Central memory CD8-positive, alpha-beta T cell (primary cell): ENCODE measurements at regions not wholly inside any gene's neighbourhood (a gene's known extent, or its start where the extent isn't known, plus 50 kb on each side); places are given as distances from the start of the nearest gene placed in this dataset.

Source experiments
- ATAC-seq: fragments of 150-1000 bp; cut with Tn5 transposase; replicated peaks from 2 replicates; pipeline ENCODE4 v1.10.0; 2022; ENCODE audit warnings: mild to moderate bottlenecking, moderate FRiP score, moderate number of reproducible peaks; ENCODE audit not compliant: poor library complexity, severe bottlenecking; ENCODE audit errors: extremely low read depth
- DNase-seq, 2 donors: peaks; one replicate each; pipeline ENCODE4 v3.0.0; 2021; ENCODE audit warnings: low spot score in 2 of 2
- H3K27ac Mint-ChIP-seq: one replicate; pipeline ENCODE4 v1.8.0; 2022; ENCODE audit warnings: low read depth, mild to moderate bottlenecking, moderate library complexity, mixed read lengths
- H3K27me3 Mint-ChIP-seq: one replicate; pipeline ENCODE4 v1.8.0; 2022; ENCODE audit warnings: mixed read lengths
- H3K36me3 Mint-ChIP-seq: one replicate; pipeline ENCODE4 v1.8.0; 2022; ENCODE audit warnings: mild to moderate bottlenecking, moderate library complexity, mixed read lengths; ENCODE audit not compliant: insufficient read depth
- H3K4me1 Mint-ChIP-seq: one replicate; pipeline ENCODE4 v1.8.0; 2022; ENCODE audit warnings: mixed read lengths
- H3K4me3 Mint-ChIP-seq: one replicate; pipeline ENCODE4 v1.8.0; 2022; ENCODE audit warnings: mild to moderate bottlenecking, moderate library complexity, mixed read lengths
- H3K9me3 Mint-ChIP-seq: one replicate; pipeline ENCODE4 v1.8.0; 2022; ENCODE audit warnings: mixed read lengths

- no peak overlapping the region for H3K27ac Mint-ChIP-seq
- ATAC-seq (peak; percentile 52), DNase-seq (no peak)
- no peak overlapping the region for H3K4me3 Mint-ChIP-seq
- H3K36me3 Mint-ChIP-seq = no peaks in the 10 kb centered on the region
- H3K4me1 Mint-ChIP-seq = no peaks in the 10 kb centered on the region
- H3K27me3 Mint-ChIP-seq = no peaks in the 10 kb centered on the region
- no peaks in the 10 kb centered on the region for H3K9me3 Mint-ChIP-seq
These were observed 1173.1 kb upstream of the ZEB2 start for GRCh38 chr2:145692971-145693478.

GRCh38 chr2:145691659-145692058 lies 1171.7 kb upstream of the ZEB2 start:
- no peak overlapping the region for H3K27ac Mint-ChIP-seq
- no peaks in the 10 kb centered on the region for H3K9me3 Mint-ChIP-seq
- no peaks in the 10 kb centered on the region for H3K36me3 Mint-ChIP-seq
- ATAC-seq (no peak), DNase-seq (no peak)
- H3K27me3 Mint-ChIP-seq = no peaks in the 10 kb centered on the region
- H3K4me1 Mint-ChIP-seq = no peaks in the 10 kb centered on the region
- H3K4me3 Mint-ChIP-seq = no peak overlapping the region

DNA sequence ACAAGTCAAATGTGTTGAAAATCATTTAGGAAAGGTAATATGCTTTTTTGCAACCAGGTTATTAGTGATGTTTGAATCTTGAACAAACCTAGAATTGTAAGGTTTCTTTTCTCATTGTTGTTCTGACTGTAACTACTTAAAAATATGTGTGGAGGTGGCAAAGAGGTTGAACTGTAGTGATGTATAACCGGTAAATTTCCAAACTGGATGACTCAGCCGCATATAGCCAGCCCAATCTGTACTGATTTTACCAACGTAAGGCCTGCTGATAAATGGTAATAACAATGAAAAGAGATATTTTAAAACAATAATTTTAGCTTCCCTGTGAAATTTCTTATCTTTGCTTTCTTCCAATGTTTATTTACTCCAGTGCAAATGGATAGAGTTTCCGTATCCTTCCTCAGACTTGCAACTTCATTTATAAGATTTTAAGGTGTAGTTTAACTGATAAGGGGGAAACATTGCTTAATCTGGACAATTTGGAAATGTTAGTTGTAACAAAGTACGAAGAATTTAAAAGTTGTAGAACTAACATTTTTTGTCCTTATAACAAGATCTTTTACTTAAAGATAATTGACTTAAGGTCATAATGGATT lies 1170.4 kb upstream of the ZEB2 start:
- Mint-ChIP-seq H3K4me3 (no peak overlapping the region), H3K27ac (no peak overlapping the region), H3K36me3 (no peaks in the 10 kb centered on the region), H3K4me1 (no peaks in the 10 kb centered on the region), H3K27me3 (no peaks in the 10 kb centered on the region), H3K9me3 (no peaks in the 10 kb centered on the region)
- no peak for DNase-seq
- no peak for ATAC-seq

DNA sequence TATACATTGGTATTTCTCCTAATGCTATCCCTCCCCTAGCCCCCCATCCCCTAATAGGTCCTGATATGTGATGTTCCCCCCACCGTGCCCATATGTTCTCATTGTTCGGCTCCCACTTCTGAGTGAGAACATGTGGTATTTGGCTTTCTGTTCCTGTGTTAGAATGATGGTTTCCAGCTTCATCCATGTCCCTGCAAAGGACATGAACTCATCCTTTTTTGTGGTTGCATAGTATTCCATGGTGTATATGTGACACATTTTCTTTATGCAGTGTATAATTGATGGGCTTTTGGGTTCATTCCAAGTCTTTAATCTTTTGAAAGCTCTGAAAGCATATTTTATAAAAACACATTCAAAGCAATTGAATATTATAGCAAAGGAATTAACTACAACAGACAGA lies 1169.4 kb upstream of the ZEB2 start:
- H3K4me1 Mint-ChIP-seq = no peaks in the 10 kb centered on the region
- no peak for DNase-seq
- no peaks in the 10 kb centered on the region for H3K9me3 Mint-ChIP-seq
- no peak overlapping the region for H3K4me3 Mint-ChIP-seq
- H3K36me3 Mint-ChIP-seq = no peaks in the 10 kb centered on the region
- H3K27ac Mint-ChIP-seq = no peak overlapping the region
- ATAC-seq = no peak
- H3K27me3 Mint-ChIP-seq = no peaks in the 10 kb centered on the region

DNA sequence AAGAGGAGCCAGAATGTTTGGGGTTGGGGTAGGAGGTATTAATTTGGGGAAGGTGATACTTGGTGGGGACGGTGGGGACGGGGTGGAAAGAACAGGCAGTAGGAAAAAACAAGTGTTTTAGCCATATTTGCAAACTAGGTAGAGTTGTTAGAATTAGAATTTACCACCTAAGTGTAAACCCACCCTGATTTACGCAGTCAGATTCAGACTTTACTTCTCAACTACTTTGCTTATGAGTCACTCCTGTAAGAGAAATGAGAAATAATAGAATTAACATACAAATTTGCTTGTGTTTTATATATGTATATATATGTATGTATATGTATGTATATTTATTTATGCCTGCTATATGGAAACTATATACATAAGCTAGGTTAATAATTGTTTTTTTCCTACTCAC lies 1168.2 kb upstream of the ZEB2 start:
- H3K4me1 Mint-ChIP-seq = no peaks in the 10 kb centered on the region
- ATAC-seq (no peak), DNase-seq (no peak)
- no peaks in the 10 kb centered on the region for H3K27me3 Mint-ChIP-seq
- no peaks in the 10 kb centered on the region for H3K36me3 Mint-ChIP-seq
- H3K9me3 Mint-ChIP-seq = no peaks in the 10 kb centered on the region
- no peak overlapping the region for H3K27ac Mint-ChIP-seq
- H3K4me3 Mint-ChIP-seq = no peak overlapping the region

- H3K4me3 Mint-ChIP-seq = no peak overlapping the region
- DNase-seq = no peak
- H3K27ac Mint-ChIP-seq = no peak overlapping the region
- no peak for ATAC-seq
- no peaks in the 10 kb centered on the region for H3K9me3 Mint-ChIP-seq
- H3K36me3 Mint-ChIP-seq = no peaks in the 10 kb centered on the region
- H3K27me3 Mint-ChIP-seq = no peaks in the 10 kb centered on the region
- no peaks in the 10 kb centered on the region for H3K4me1 Mint-ChIP-seq
These were observed 1167.7 kb upstream of the ZEB2 start for GRCh38 chr2:145687442-145688134.

DNA sequence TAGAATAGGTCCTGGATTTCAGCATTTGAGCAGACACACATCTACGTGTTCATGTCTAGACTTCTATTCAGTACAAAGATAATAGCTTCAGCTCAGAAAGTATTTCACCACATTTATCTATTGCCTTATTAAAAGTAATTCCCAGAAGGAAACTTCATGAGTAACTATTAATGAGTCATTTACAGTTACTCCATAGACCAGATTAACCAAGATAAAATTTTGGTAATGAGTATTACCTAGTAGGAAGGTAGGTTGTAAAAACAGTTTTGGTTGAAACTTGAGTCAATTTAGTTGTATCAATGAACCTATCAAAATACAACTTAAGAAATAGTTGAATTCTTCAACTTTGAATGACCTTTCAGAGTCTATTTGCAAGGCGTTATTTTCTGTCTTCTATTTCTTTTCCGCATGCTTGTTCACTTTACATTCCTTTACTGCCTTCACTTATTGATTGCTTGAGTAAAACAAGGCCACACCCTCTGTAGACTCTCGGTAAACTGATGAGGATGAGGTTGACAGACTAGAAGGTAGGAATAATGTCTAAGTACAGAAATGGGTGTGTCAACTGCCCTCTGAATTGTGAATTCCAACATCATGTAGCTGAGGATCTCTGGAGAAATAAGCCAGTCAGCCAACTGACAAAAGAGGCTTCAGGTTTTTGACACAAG lies 1165.6 kb upstream of the ZEB2 start:
- Mint-ChIP-seq H3K36me3 (no peaks in the 10 kb centered on the region), H3K27ac (no peak overlapping the region), H3K4me1 (no peaks in the 10 kb centered on the region), H3K27me3 (no peaks in the 10 kb centered on the region), H3K9me3 (no peaks in the 10 kb centered on the region), H3K4me3 (no peak overlapping the region)
- DNase-seq (no peak), ATAC-seq (no peak)

GRCh38 chr2:145682546-145683157 lies 1162.7 kb upstream of the ZEB2 start:
- ATAC-seq = no peak
- no peaks in the 10 kb centered on the region for H3K27me3 Mint-ChIP-seq

GRCh38 chr2:145680276-145680675 lies 1160.4 kb upstream of the ZEB2 start:
- no peak overlapping the region for H3K4me3 Mint-ChIP-seq
- H3K36me3 Mint-ChIP-seq = no peaks in the 10 kb centered on the region
- peaks cover 11% of the 10 kb centered on the region for H3K27me3 Mint-ChIP-seq
- ATAC-seq (no peak), DNase-seq (no peak)
- no peaks in the 10 kb centered on the region for H3K4me1 Mint-ChIP-seq
- no peak overlapping the region for H3K27ac Mint-ChIP-seq
- peaks cover 11% of the 10 kb centered on the region for H3K9me3 Mint-ChIP-seq

More at GRCh38 chr2:145682546-145683157, 1162.7 kb upstream of the ZEB2 start:
- Mint-ChIP-seq H3K4me3 (no peak overlapping the region), H3K36me3 (no peaks in the 10 kb centered on the region), H3K9me3 (peaks cover 7% of the 10 kb centered on the region), H3K27ac (no peak overlapping the region), H3K4me1 (no peaks in the 10 kb centered on the region)
- no peak for DNase-seq

DNA sequence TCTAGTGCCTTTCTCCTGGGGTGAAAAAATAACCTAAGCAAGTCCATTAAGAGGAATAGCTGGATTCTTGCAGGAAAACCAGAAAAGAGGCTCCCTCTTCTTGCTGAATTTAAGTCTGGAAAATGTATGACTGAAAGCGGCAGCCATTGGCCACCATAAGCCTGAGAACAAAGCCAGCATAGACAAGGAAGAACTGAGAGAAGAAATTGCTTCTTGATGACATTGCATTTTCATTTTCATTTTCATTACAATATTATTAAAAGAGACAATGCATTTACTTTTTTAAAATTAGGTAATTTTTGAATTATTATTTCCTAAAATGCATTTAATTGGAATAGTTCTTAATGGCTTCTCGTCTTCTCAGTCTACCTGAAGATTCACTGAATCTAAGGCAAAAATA lies 1157.5 kb upstream of the ZEB2 start:
- H3K27ac Mint-ChIP-seq = no peak overlapping the region
- ATAC-seq (no peak), DNase-seq (no peak)
- no peak overlapping the region for H3K4me3 Mint-ChIP-seq
- H3K9me3 Mint-ChIP-seq = peaks cover 11% of the 10 kb centered on the region
- no peaks in the 10 kb centered on the region for H3K36me3 Mint-ChIP-seq
- no peaks in the 10 kb centered on the region for H3K4me1 Mint-ChIP-seq
- peaks cover 11% of the 10 kb centered on the region for H3K27me3 Mint-ChIP-seq

GRCh38 chr2:145674705-145675104 lies 1154.8 kb upstream of the ZEB2 start:
- no peak for DNase-seq

GRCh38 chr2:145669301-145669700 lies 1149.4 kb upstream of the ZEB2 start:
- DNase-seq (no peak), ATAC-seq (no peak)
- Mint-ChIP-seq H3K4me3 (no peak overlapping the region), H3K36me3 (no peaks in the 10 kb centered on the region), H3K9me3 (no peaks in the 10 kb centered on the region), H3K27ac (no peak overlapping the region), H3K4me1 (no peaks in the 10 kb centered on the region), H3K27me3 (peaks cover 12% of the 10 kb centered on the region)

More at GRCh38 chr2:145674705-145675104, 1154.8 kb upstream of the ZEB2 start:
- Mint-ChIP-seq H3K36me3 (no peaks in the 10 kb centered on the region), H3K4me1 (no peaks in the 10 kb centered on the region), H3K27ac (no peak overlapping the region), H3K9me3 (peaks cover 9% of the 10 kb centered on the region), H3K4me3 (no peak overlapping the region), H3K27me3 (peaks cover 11% of the 10 kb centered on the region)
- ATAC-seq = no peak
